GM06990 (cell line): ENCODE measurements at regions not wholly inside any gene's neighbourhood (a gene's known extent, or its start where the extent isn't known, plus 50 kb on each side); places are given as distances from the start of the nearest gene placed in this dataset.

Source experiments
- DNase-seq: peaks from one replicate; pipeline ENCODE4 v3.0.0-alpha.2; 2011; ENCODE audit not compliant: insufficient read length; ENCODE audit errors: extremely low read depth
- H3K27me3 ChIP-seq: replicated peaks from 2 replicates; pipeline ENCODE4 v1.6.0; 2011; ENCODE audit warnings: low read length; ENCODE audit not compliant: control insufficient read depth, insufficient read depth
- H3K36me3 ChIP-seq: 2 replicates; pipeline ENCODE4 v1.5.1; 2011; ENCODE audit warnings: low read length; ENCODE audit not compliant: control insufficient read depth, insufficient read depth
- H3K4me3 ChIP-seq: replicated peaks from 2 replicates; pipeline ENCODE4 v1.5.1; 2011; ENCODE audit warnings: low read depth, mild to moderate bottlenecking, control low read depth, low read length
- TF ChIP-seq, protein P1 (sequence below): IDR thresholded peaks from 2 replicates; pipeline ENCODE4 v1.5.1; 2011; ENCODE audit warnings: low read length, control low read depth, mild to moderate bottlenecking, inconsistent platforms; ENCODE audit not compliant: insufficient read depth, poor library complexity, severe bottlenecking

DNA sequence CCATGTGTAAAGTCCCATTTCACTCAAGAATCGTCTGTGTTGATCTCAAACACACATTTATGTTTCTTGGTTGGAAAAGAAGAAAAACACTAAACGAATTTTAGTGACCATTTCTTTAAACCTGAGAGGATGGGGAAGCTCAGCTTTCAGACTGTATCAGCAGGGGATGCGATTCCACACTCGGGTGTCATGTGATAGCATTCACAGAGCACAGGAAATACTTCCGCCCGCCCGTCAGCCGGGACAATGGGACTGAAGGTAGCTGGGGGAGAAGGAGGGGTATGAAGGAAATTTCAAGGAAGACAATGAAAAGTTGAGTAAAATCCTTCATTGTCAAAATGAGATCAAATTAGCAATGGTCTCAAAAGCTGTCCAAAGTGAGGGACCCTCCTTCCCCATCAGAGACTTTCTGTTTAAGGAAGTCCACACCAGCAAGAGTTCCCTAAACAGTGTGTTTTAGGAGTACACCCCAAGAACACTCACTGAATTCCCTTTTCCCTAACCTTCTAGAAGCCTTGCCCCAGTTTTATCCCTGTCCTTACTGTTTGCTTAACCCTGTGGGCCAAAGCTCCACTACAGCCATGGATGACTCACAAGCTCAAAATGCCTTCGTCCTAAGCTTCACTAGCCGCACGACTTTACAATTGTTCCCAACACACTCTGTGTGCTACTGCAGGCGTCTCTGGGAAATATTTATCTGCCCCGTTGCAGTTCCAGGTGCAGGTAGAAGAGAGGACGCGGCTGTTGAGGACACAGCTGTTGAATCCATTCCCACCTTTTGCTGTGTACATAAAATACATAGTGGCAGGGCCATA is 51.4 kb upstream of the SIM2 start:
- DNase-seq: no peak
- no peaks in the 10 kb centered on the region for H3K27me3 ChIP-seq
- H3K4me3 ChIP-seq: no peak overlapping the region
- no peaks in the 10 kb centered on the region for H3K36me3 ChIP-seq
- TF ChIP-seq, protein P1, sequence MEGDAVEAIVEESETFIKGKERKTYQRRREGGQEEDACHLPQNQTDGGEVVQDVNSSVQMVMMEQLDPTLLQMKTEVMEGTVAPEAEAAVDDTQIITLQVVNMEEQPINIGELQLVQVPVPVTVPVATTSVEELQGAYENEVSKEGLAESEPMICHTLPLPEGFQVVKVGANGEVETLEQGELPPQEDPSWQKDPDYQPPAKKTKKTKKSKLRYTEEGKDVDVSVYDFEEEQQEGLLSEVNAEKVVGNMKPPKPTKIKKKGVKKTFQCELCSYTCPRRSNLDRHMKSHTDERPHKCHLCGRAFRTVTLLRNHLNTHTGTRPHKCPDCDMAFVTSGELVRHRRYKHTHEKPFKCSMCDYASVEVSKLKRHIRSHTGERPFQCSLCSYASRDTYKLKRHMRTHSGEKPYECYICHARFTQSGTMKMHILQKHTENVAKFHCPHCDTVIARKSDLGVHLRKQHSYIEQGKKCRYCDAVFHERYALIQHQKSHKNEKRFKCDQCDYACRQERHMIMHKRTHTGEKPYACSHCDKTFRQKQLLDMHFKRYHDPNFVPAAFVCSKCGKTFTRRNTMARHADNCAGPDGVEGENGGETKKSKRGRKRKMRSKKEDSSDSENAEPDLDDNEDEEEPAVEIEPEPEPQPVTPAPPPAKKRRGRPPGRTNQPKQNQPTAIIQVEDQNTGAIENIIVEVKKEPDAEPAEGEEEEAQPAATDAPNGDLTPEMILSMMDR: no peak
